ENCODE measurements at regions not wholly inside any gene's neighbourhood (a gene's known extent, or its start where the extent isn't known, plus 50 kb on each side); places are given as distances from the start of the nearest gene placed in this dataset.

GRCh38 chr18:34342960-34343359 is 118.2 kb upstream of the NOL4 start:
- no peak overlapping the region for H3K27ac ChIP-seq (ENCODE audit: control insufficient read depth, insufficient read depth)
- ChIA-PET POLR2A (no interaction called here), RAD21 (ENCODE audit: unreplicated experiment) (no interaction called here), CTCF (interaction anchor here (1.8 kb wide), 1 partner anchor 11 kb away, joined by 6 read pairs; no protein-coding TSS in a partner anchor), SMC1A (ENCODE audit: uncharacterized antibody, unreplicated experiment) (interaction anchor here (0.7 to 1.9 kb wide), 6 partner anchors 8 to 220 kb away, joined by 3 to 5 read pairs (median 3); no protein-coding TSS in a partner anchor)
- H3K27me3 ChIP-seq (replicated peaks in 1 of 2; ENCODE audit: control insufficient read depth in 2 of 2, insufficient read depth in 2 of 2, low read length in 1 of 2): no peaks in the 10 kb centered on the region
- FAIRE-seq (no peak), ATAC-seq (no peak), DNase-seq (ENCODE audit: low read depth, low spot score) (no peak)
- H3K9ac ChIP-seq (ENCODE audit: control insufficient read depth, insufficient read depth, low read length): no peak overlapping the region
- TF ChIP-seq RCOR1 (conservative IDR thresholded peaks at IDR 0.05; ENCODE audit: low read depth, low read length) (no peak), NR2C2 (IDR thresholded peaks at IDR 0.05; ENCODE audit: borderline replicate concordance, control insufficient read depth, insufficient read length, low read depth) (no peak), IRF5 (IDR thresholded peaks at IDR 0.05; ENCODE audit: borderline replicate concordance) (no peak), ZBTB4 (CRISPR knock-in tag; IDR thresholded peaks at IDR 0.05) (no peak), BRCA1 (IDR thresholded peaks at IDR 0.05; ENCODE audit: low read depth, low read length) (no peak), CREB1 (IDR thresholded peaks at IDR 0.05; ENCODE audit: low read depth) (no peak), POLR2AphosphoS5 (IDR thresholded peaks at IDR 0.05; ENCODE audit: low read length) (no peak), POLR2AphosphoS2 (IDR thresholded peaks at IDR 0.05; ENCODE audit: low read depth, low read length) (no peak), RAD21 (IDR thresholded peaks at IDR 0.05; ENCODE audit: insufficient read depth, low read depth, low read length) (no peak)
- TF ChIP-seq, protein P1, sequence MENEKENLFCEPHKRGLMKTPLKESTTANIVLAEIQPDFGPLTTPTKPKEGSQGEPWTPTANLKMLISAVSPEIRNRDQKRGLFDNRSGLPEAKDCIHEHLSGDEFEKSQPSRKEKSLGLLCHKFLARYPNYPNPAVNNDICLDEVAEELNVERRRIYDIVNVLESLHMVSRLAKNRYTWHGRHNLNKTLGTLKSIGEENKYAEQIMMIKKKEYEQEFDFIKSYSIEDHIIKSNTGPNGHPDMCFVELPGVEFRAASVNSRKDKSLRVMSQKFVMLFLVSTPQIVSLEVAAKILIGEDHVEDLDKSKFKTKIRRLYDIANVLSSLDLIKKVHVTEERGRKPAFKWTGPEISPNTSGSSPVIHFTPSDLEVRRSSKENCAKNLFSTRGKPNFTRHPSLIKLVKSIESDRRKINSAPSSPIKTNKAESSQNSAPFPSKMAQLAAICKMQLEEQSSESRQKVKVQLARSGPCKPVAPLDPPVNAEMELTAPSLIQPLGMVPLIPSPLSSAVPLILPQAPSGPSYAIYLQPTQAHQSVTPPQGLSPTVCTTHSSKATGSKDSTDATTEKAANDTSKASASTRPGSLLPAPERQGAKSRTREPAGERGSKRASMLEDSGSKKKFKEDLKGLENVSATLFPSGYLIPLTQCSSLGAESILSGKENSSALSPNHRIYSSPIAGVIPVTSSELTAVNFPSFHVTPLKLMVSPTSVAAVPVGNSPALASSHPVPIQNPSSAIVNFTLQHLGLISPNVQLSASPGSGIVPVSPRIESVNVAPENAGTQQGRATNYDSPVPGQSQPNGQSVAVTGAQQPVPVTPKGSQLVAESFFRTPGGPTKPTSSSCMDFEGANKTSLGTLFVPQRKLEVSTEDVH (IDR thresholded peaks at IDR 0.05; ENCODE audit: low read depth, partially characterized antibody): no peak
- TF ChIP-seq, protein P2, sequence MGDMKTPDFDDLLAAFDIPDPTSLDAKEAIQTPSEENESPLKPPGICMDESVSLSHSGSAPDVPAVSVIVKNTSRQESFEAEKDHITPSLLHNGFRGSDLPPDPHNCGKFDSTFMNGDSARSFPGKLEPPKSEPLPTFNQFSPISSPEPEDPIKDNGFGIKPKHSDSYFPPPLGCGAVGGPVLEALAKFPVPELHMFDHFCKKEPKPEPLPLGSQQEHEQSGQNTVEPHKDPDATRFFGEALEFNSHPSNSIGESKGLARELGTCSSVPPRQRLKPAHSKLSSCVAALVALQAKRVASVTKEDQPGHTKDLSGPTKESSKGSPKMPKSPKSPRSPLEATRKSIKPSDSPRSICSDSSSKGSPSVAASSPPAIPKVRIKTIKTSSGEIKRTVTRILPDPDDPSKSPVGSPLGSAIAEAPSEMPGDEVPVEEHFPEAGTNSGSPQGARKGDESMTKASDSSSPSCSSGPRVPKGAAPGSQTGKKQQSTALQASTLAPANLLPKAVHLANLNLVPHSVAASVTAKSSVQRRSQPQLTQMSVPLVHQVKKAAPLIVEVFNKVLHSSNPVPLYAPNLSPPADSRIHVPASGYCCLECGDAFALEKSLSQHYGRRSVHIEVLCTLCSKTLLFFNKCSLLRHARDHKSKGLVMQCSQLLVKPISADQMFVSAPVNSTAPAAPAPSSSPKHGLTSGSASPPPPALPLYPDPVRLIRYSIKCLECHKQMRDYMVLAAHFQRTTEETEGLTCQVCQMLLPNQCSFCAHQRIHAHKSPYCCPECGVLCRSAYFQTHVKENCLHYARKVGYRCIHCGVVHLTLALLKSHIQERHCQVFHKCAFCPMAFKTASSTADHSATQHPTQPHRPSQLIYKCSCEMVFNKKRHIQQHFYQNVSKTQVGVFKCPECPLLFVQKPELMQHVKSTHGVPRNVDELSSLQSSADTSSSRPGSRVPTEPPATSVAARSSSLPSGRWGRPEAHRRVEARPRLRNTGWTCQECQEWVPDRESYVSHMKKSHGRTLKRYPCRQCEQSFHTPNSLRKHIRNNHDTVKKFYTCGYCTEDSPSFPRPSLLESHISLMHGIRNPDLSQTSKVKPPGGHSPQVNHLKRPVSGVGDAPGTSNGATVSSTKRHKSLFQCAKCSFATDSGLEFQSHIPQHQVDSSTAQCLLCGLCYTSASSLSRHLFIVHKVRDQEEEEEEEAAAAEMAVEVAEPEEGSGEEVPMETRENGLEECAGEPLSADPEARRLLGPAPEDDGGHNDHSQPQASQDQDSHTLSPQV (IDR thresholded peaks at IDR 0.05): no peak
- H4K20me1 ChIP-seq (ENCODE audit: control insufficient read depth, insufficient read depth): no peaks in the 10 kb centered on the region
- no peaks in the 10 kb centered on the region for H3K9me3 ChIP-seq (replicated peaks; ENCODE audit: control insufficient read depth, insufficient read depth, low read length)
- no peak overlapping the region for H3K4me3 ChIP-seq
- H3K4me2 ChIP-seq (ENCODE audit: control insufficient read depth, insufficient read depth): no peak overlapping the region
- intact Hi-C loops (cut with micrococcal nuclease; ENCODE audit: unreplicated experiment) (no loop called here), in situ Hi-C loops (cut with MboI) (no loop called here)
- TSS peak; percentile 30 for BruUV-seq (replicated peaks)
- H3K36me3 ChIP-seq (ENCODE audit: control insufficient read depth in 2 of 2, insufficient read depth in 2 of 2, low read length in 1 of 2): no peaks in the 10 kb centered on the region
- 0% methylated on average over 1 of the region's 1 CpG for WGBS (ENCODE audit: insufficient coverage, insufficient replicate concordance, low lambda C conversion rate, missing lambda C conversion rate)
- no peak overlapping the region for H2AFZ ChIP-seq (ENCODE audit: control insufficient read depth, low read depth, low read length)
- H3K4me1 ChIP-seq (ENCODE audit: control insufficient read depth, insufficient read depth, low read length): no peaks in the 10 kb centered on the region
- H3K79me2 ChIP-seq (ENCODE audit: control insufficient read depth, insufficient read depth, low read length): no peaks in the 10 kb centered on the region

Data from GM12878 (cell line).